ENCODE measurements at regions not wholly inside any gene's neighbourhood (a gene's known extent, or its start where the extent isn't known, plus 50 kb on each side); places are given as distances from the start of the nearest gene placed in this dataset.

- TF ChIP-seq FOXP2 (optimal IDR thresholded peaks at IDR 0.05; ENCODE audit: control extremely low read depth, extremely low read length, insufficient read depth) (no peak), POLR2AphosphoS5 (IDR thresholded peaks at IDR 0.05; ENCODE audit: borderline replicate concordance, low read depth, low read length) (no peak)
These were observed 149.2 kb upstream of the COL1A2 start for GRCh38 chr7:94245500-94245899.

Data from SK-N-MC (cell line).